HG03354 (cell line): ENCODE measurements at regions not wholly inside any gene's neighbourhood (a gene's known extent, or its start where the extent isn't known, plus 50 kb on each side); places are given as distances from the start of the nearest gene placed in this dataset.
"Not testable (repeated sequence)": the region's sequence is repeated elsewhere in the genome, so short reads cannot be mapped to it uniquely, and the experiment has no call there.

Experiments used
- ATAC-seq: cut with Tn5 transposase; IDR thresholded peaks from one replicate; pipeline ENCODE4 v1.9.1; 2021; ENCODE audit warnings: mild to moderate bottlenecking; ENCODE audit not compliant: unreplicated experiment, poor library complexity, severe bottlenecking

GRCh38 chr6:85240787-85241385, 209.0 kb upstream of the NT5E start:
- ATAC-seq = no peak

GRCh38 chr6:85237478-85237877, 212.4 kb upstream of the NT5E start:
- ATAC-seq = no peak

GRCh38 chr6:85236636-85237035, 213.2 kb upstream of the NT5E start:
- no peak for ATAC-seq

- ATAC-seq = not testable (repeated sequence)
These were observed 222.5 kb upstream of the NT5E start for GRCh38 chr6:85227345-85227744.

- not testable (repeated sequence) for ATAC-seq
These were observed 237.1 kb upstream of the NT5E start for GRCh38 chr6:85212794-85213193.

- ATAC-seq = no peak
These were observed 254.6 kb upstream of the NT5E start for GRCh38 chr6:85195243-85195642.

- no peak for ATAC-seq
These were observed 256.5 kb upstream of the NT5E start for GRCh38 chr6:85193339-85193738.

GRCh38 chr6:85192596-85192995, 257.3 kb upstream of the NT5E start:
- no peak for ATAC-seq

GRCh38 chr6:85192186-85192585, 257.7 kb upstream of the NT5E start:
- ATAC-seq = no peak

- ATAC-seq = no peak
These were observed 258.2 kb upstream of the NT5E start for GRCh38 chr6:85191656-85192055.

GRCh38 chr6:85186546-85187175, 263.2 kb upstream of the NT5E start:
- no peak for ATAC-seq

GRCh38 chr6:85185977-85186376, 263.9 kb upstream of the NT5E start:
- ATAC-seq = no peak

- no peak for ATAC-seq
These were observed 266.0 kb upstream of the NT5E start for GRCh38 chr6:85183841-85184240.

- ATAC-seq = no peak
These were observed 277.2 kb upstream of the NT5E start for GRCh38 chr6:85172705-85173104.

GRCh38 chr6:85172161-85172560, 277.7 kb upstream of the NT5E start:
- ATAC-seq = no peak

- ATAC-seq = no peak
These were observed 280.7 kb upstream of the NT5E start for GRCh38 chr6:85169189-85169588.

- ATAC-seq = no peak
These were observed 281.7 kb upstream of the NT5E start for GRCh38 chr6:85168146-85168545.

GRCh38 chr6:85166114-85166741, 283.7 kb upstream of the NT5E start:
- ATAC-seq = no peak

- no peak for ATAC-seq
These were observed 286.5 kb upstream of the NT5E start for GRCh38 chr6:85163156-85164080.

- ATAC-seq = no peak
These were observed 292.6 kb upstream of the NT5E start for GRCh38 chr6:85157311-85157710.
